Mesendoderm (in vitro differentiated cells): ENCODE measurements at regions not wholly inside any gene's neighbourhood (a gene's known extent, or its start where the extent isn't known, plus 50 kb on each side); places are given as distances from the start of the nearest gene placed in this dataset.

Experiments used
- DNase-seq: peaks from one replicate; pipeline ENCODE4 v3.0.0; 2013
- H2AK5ac ChIP-seq: 2 replicates; pipeline ENCODE4 v1.6.1; 2013; ENCODE audit warnings: low read length, inconsistent platforms
- H2BK120ac ChIP-seq: 2 replicates; pipeline ENCODE4 v1.6.1; 2013; ENCODE audit warnings: low read depth, mild to moderate bottlenecking, low read length, moderate library complexity, mixed read lengths
- H2BK15ac ChIP-seq: replicated peaks from 2 replicates; pipeline ENCODE4 v1.6.1; 2013; ENCODE audit warnings: low read depth, mild to moderate bottlenecking, moderate library complexity
- H2BK5ac ChIP-seq: 2 replicates; pipeline ENCODE4 v1.6.1; 2013; ENCODE audit warnings: low read length, inconsistent platforms
- H3K18ac ChIP-seq: 2 replicates; pipeline ENCODE4 v1.6.1; 2013; ENCODE audit warnings: mild to moderate bottlenecking, low read length, mixed read lengths
- H3K23ac ChIP-seq: one replicate; pipeline ENCODE4 v1.6.1; 2013; ENCODE audit warnings: low read length
- H3K27ac ChIP-seq: 2 replicates; pipeline ENCODE4 v1.5.1; 2013; ENCODE audit warnings: low read depth, mild to moderate bottlenecking, inconsistent platforms, low read length, moderate library complexity
- H3K27me3 ChIP-seq: 2 replicates; pipeline ENCODE4 v1.6.1; 2013; ENCODE audit warnings: low read length, control low read depth, mild to moderate bottlenecking, inconsistent platforms; ENCODE audit not compliant: insufficient read depth, poor library complexity
- H3K36me3 ChIP-seq: 2 replicates; pipeline ENCODE4 v1.6.1; 2013; ENCODE audit warnings: low read length, inconsistent platforms; ENCODE audit not compliant: control insufficient read depth, insufficient read depth
- H3K4ac ChIP-seq: one replicate; pipeline ENCODE4 v1.6.1; 2013; ENCODE audit warnings: low read depth, mild to moderate bottlenecking, low read length, moderate library complexity
- H3K4me1 ChIP-seq: 2 replicates; pipeline ENCODE4 v1.6.1; 2013; ENCODE audit warnings: low read depth, low read length, inconsistent platforms; ENCODE audit not compliant: control insufficient read depth
- H3K4me2 ChIP-seq: 2 replicates; pipeline ENCODE4 v1.6.1; 2013; ENCODE audit warnings: low read length
- H3K4me3 ChIP-seq: 2 replicates; pipeline ENCODE4 v1.5.1; 2013; ENCODE audit warnings: mild to moderate bottlenecking, low read length
- H3K56ac ChIP-seq: one replicate; pipeline ENCODE4 v1.6.1; 2013; ENCODE audit warnings: low read length
- H3K79me1 ChIP-seq: 2 replicates; pipeline ENCODE4 v1.6.1; 2013; ENCODE audit warnings: low read length, inconsistent platforms
- H3K79me2 ChIP-seq: 2 replicates; pipeline ENCODE4 v1.6.1; 2013; ENCODE audit warnings: mild to moderate bottlenecking, low read length; ENCODE audit not compliant: control insufficient read depth, insufficient read depth
- H3K9ac ChIP-seq: 2 replicates; pipeline ENCODE4 v1.6.1; 2013; ENCODE audit warnings: low read length, inconsistent platforms
- H4K5ac ChIP-seq: one replicate; pipeline ENCODE4 v1.6.1; 2013; ENCODE audit warnings: low read length
- H4K8ac ChIP-seq: one replicate; pipeline ENCODE4 v1.6.1; 2013; ENCODE audit warnings: low read depth, mild to moderate bottlenecking, control low read depth, low read length, moderate library complexity
- WGBS: extraction: QIAGEN DNeasy Blood & Tissue Kit; methylation state at CpG from one replicate; pipeline ENCODE4 v1.1.7; 2013; ENCODE audit warnings: low lambda C conversion rate, missing lambda C conversion rate; ENCODE audit not compliant: insufficient coverage; ENCODE audit errors: extremely low coverage; 5-methylcytosine and 5-hydroxymethylcytosine counted together

DNA sequence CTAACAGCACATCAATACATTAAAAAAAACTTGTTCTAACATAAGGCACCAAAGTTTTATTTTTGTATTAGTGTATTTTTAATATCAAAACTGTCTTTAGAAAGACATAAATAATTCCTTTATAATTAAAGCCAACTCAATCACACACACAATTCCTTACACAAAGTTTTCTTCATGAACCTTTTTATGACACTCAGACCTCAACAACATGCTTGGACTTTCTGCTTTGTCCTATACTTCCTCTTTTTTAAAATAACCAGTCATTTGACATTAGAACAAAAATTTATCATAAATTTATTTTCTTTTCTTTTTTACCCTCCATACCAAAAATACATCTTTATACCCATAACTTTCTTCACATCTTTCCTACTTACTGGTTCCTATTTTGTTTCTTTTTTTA lies 292.0 kb upstream of the ARID1B start:
- no peak overlapping the region for H3K4ac ChIP-seq
- peak; percentile 13 for DNase-seq

DNA sequence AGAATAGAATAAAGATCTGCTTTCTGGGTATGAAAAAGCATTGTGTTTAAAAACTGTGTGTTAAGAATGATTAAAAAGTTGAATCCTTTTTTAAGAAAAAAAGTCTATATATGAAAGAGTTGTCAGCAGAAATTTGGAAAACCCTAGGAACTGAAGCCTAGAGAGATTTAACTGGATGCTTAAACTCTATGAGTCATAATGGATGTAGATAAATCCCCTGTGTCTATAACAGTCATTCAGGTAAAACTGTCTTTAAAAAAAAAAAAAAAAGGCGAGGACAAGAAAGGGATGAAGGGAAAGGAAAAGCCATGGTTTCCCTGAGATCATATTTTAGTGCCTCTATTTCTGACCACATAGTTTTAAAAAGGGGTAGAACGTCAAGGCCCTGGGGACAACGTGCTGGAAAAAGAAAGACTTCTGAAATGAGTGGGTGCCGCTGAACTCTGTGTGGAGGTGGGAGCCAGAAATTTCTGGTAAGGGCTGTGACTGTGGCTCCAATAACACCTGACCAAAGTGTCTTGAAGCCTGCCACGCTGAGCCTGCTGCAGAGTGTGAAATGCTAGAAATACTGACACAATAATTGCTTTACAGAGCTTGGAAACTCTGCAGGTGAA lies 302.6 kb upstream of the ARID1B start:
- Histone ChIP-seq H3K4me1 (no peaks in the 10 kb centered on the region), H2BK15ac (no peak overlapping the region), H3K27ac (no peak overlapping the region), H3K23ac (no peak overlapping the region), H2AK5ac (no peak overlapping the region), H3K4ac (no peak overlapping the region), H3K9ac (no peak overlapping the region), H3K4me2 (no peak overlapping the region), H3K18ac (no peak overlapping the region), H4K5ac (no peak overlapping the region), H4K8ac (no peak overlapping the region), H2BK5ac (no peak overlapping the region), H2BK120ac (no peak overlapping the region), H3K79me1 (no peaks in the 10 kb centered on the region), H3K56ac (no peak overlapping the region), H3K36me3 (no peaks in the 10 kb centered on the region), H3K79me2 (no peaks in the 10 kb centered on the region), H3K27me3 (no peaks in the 10 kb centered on the region), H3K4me3 (no peak overlapping the region)
- no peak for DNase-seq
- WGBS = no CpG with 5 or more reads among the region's 5 CpGs

More for the DNA sequence above, 292.0 kb upstream of the ARID1B start:
- Histone ChIP-seq H3K9ac (no peak overlapping the region), H2BK120ac (no peak overlapping the region), H4K8ac (no peak overlapping the region), H4K5ac (no peak overlapping the region), H2AK5ac (no peak overlapping the region), H3K4me3 (no peak overlapping the region), H3K27ac (no peak overlapping the region), H3K4me1 (no peaks in the 10 kb centered on the region), H2BK5ac (no peak overlapping the region), H3K27me3 (no peaks in the 10 kb centered on the region), H3K79me2 (no peaks in the 10 kb centered on the region), H3K79me1 (no peaks in the 10 kb centered on the region), H3K4me2 (no peak overlapping the region), H3K56ac (no peak overlapping the region), H3K23ac (no peak overlapping the region), H3K18ac (no peak overlapping the region), H3K36me3 (no peaks in the 10 kb centered on the region), H2BK15ac (no peak overlapping the region)

DNA sequence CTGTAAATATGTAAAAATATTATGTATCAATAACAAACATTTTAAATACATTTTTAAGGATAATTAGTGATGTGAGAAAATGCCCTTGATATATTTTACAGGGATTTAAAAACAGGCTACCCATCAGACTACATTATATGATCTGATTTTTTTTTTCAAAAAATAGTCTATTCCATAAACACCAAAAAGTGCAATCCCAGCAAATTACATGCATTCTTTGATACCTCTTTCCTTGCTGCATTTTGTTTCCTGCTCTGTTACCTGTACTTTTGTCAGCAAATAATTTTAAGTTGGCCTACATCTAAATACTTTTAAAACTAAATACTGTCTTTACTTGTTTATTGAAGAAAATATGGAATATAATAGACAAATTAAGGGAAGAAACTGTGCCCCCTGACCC lies 306.2 kb upstream of the ARID1B start:
- H3K9ac ChIP-seq = no peak overlapping the region
- H2BK5ac ChIP-seq = no peak overlapping the region
- no peaks in the 10 kb centered on the region for H3K4me1 ChIP-seq
- H3K27me3 ChIP-seq = no peaks in the 10 kb centered on the region
- no peak overlapping the region for H3K4me2 ChIP-seq
- H3K79me2 ChIP-seq = no peaks in the 10 kb centered on the region
- H4K8ac ChIP-seq = no peak overlapping the region
- no peak overlapping the region for H3K4ac ChIP-seq
- no peak overlapping the region for H3K18ac ChIP-seq
- no peak overlapping the region for H4K5ac ChIP-seq
- H2BK120ac ChIP-seq = no peak overlapping the region
- no peak overlapping the region for H3K27ac ChIP-seq
- no peak overlapping the region for H2AK5ac ChIP-seq
- no peaks in the 10 kb centered on the region for H3K79me1 ChIP-seq
- H3K4me3 ChIP-seq = no peak overlapping the region
- no peak overlapping the region for H2BK15ac ChIP-seq
- DNase-seq = no peak
- H3K23ac ChIP-seq = no peak overlapping the region
- no peaks in the 10 kb centered on the region for H3K36me3 ChIP-seq
- H3K56ac ChIP-seq = no peak overlapping the region

DNA sequence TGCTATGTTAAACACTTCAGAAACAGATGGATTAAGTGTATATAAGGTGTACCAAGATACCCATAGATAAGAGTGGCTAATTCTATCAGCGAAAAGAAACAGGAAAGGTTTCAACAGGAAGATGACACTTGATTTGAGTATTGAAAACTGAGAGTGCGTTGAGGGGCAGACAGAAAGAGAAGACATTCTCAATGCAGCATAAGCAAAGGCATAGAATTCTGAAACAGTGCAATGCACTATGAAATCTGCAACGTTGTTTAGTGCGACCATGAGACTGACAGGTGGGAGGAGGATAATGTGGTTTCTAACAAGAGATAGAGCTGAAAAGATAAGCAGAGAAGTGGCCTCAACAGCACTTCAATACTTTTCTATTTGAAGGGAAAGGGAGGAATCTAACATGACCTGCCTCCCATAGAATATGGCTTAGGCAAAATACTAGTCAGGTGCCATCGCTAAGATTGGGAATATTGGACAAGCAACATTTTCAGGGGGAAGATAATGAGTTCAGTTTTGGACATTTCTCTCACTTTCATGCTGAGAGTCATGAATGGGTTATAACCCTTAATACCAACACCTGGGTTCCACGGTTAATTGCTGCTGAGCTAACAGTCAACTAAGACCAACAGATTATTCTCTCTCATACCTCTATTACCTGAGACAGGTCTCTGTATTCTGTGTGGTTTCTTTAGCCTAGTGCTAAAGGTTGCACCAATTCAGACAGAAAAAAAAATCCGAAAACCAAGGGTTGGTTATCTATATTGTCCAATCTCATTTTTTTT lies 312.9 kb upstream of the ARID1B start:
- no peak overlapping the region for H2BK5ac ChIP-seq
- no peaks in the 10 kb centered on the region for H3K4me1 ChIP-seq
- H3K27me3 ChIP-seq = no peaks in the 10 kb centered on the region
- no peaks in the 10 kb centered on the region for H3K79me2 ChIP-seq
- H2AK5ac ChIP-seq = no peak overlapping the region
- H3K56ac ChIP-seq = no peak overlapping the region
- no peak for DNase-seq
- H2BK120ac ChIP-seq = no peak overlapping the region
- no peak overlapping the region for H3K18ac ChIP-seq
- H3K23ac ChIP-seq = no peak overlapping the region
- no peak overlapping the region for H4K5ac ChIP-seq
- no peak overlapping the region for H2BK15ac ChIP-seq
- no peak overlapping the region for H3K27ac ChIP-seq
- H3K4me3 ChIP-seq = no peak overlapping the region
- H3K9ac ChIP-seq = no peak overlapping the region
- no peak overlapping the region for H3K4ac ChIP-seq
- H3K36me3 ChIP-seq = no peaks in the 10 kb centered on the region
- H3K79me1 ChIP-seq = no peaks in the 10 kb centered on the region
- WGBS = no CpG with 5 or more reads among the region's 7 CpGs
- no peak overlapping the region for H4K8ac ChIP-seq
- H3K4me2 ChIP-seq = no peak overlapping the region

DNA sequence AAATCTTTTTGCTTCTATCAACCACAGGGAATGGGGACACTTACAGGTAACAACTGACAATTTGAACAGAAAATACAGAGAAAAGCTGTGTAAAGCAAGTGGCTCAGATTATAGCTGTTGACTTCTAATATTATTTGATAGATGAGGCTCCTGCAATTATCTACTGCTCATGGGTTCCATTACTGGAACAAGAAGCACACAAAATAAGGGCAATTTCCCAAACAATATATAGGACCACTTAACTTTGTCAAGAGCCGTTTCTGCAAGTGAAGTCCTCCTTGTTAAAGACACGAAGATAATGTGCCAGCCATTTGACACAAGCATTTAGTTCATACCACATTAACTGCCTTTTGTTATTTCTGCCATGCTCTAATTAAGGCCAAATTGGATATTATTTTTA lies 315.5 kb upstream of the ARID1B start:
- Histone ChIP-seq H3K79me1 (no peaks in the 10 kb centered on the region), H3K4ac (no peak overlapping the region), H3K4me1 (no peaks in the 10 kb centered on the region), H3K27ac (no peak overlapping the region), H3K36me3 (no peaks in the 10 kb centered on the region), H3K27me3 (no peaks in the 10 kb centered on the region), H3K79me2 (no peaks in the 10 kb centered on the region), H2AK5ac (no peak overlapping the region), H3K4me2 (no peak overlapping the region), H4K5ac (no peak overlapping the region), H3K9ac (no peak overlapping the region), H2BK5ac (no peak overlapping the region), H3K23ac (no peak overlapping the region), H4K8ac (no peak overlapping the region), H3K18ac (no peak overlapping the region), H3K56ac (no peak overlapping the region), H2BK15ac (no peak overlapping the region), H3K4me3 (no peak overlapping the region), H2BK120ac (no peak overlapping the region)
- WGBS = no CpG with 5 or more reads among the region's 2 CpGs
- no peak for DNase-seq

DNA sequence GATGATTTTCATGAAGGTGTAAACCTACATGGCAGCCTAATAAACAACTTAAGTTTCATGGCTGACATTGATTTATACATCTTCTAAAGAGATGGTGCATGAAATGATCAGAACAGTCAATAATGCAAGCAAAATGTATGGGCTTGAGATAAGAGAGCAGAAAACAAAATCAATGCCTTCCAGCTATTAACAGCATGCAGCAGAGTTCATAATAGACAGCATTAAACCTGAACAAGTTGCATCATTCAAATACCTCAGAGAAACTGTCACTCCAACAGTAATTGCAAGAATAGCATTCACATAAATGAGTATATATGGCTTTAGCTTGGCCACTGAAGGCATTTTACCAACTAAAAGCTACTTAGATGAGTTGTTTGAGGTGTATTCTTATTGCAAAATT lies 319.6 kb upstream of the ARID1B start:
- Histone ChIP-seq H3K23ac (no peak overlapping the region), H2BK15ac (no peak overlapping the region), H3K4me2 (no peak overlapping the region), H3K36me3 (no peaks in the 10 kb centered on the region), H3K4me1 (no peaks in the 10 kb centered on the region), H4K8ac (no peak overlapping the region), H2BK120ac (no peak overlapping the region), H3K9ac (no peak overlapping the region), H3K56ac (no peak overlapping the region), H3K4me3 (no peak overlapping the region), H3K4ac (no peak overlapping the region), H3K18ac (no peak overlapping the region), H2AK5ac (no peak overlapping the region), H4K5ac (no peak overlapping the region), H3K27ac (no peak overlapping the region), H3K27me3 (no peaks in the 10 kb centered on the region), H3K79me2 (no peaks in the 10 kb centered on the region), H2BK5ac (no peak overlapping the region), H3K79me1 (no peaks in the 10 kb centered on the region)
- no peak for DNase-seq
